SJSA1 (cell line): ENCODE measurements at regions not wholly inside any gene's neighbourhood (a gene's known extent, or its start where the extent isn't known, plus 50 kb on each side); places are given as distances from the start of the nearest gene placed in this dataset.

Experiments used
- DNase-seq, 2 experiments: peaks; one replicate each; pipeline ENCODE4 v3.0.0-alpha.2; 2015 to 2020; ENCODE audit warnings: low spot score in 2 of 2, low read depth in 1 of 2
- H3K27ac ChIP-seq: fragments of 250-450 bp; sonication (Bioruptor Pico); 2 replicates; pipeline ENCODE4 v1.5.1; 2020; ENCODE audit warnings: mild to moderate bottlenecking, moderate library complexity
- H3K27me3 ChIP-seq: fragments of 250-450 bp; sonication (Bioruptor Pico); replicated peaks from 2 replicates; pipeline ENCODE4 v1.5.1; 2020; ENCODE audit warnings: mild to moderate bottlenecking, moderate library complexity
- H3K36me3 ChIP-seq: fragments of 250-450 bp; sonication (Bioruptor Pico); 2 replicates; pipeline ENCODE4 v1.5.1; 2020; ENCODE audit warnings: mild to moderate bottlenecking
- H3K4me1 ChIP-seq: fragments of 250-450 bp; sonication (Bioruptor Pico); replicated peaks from 2 replicates; pipeline ENCODE4 v1.6.1; 2021; ENCODE audit warnings: mild to moderate bottlenecking
- H3K4me3 ChIP-seq: fragments of 250-450 bp; sonication (Bioruptor Pico); 2 replicates; pipeline ENCODE4 v1.5.1; 2020; ENCODE audit warnings: mild to moderate bottlenecking
- H3K9me3 ChIP-seq: fragments of 250-450 bp; sonication (Bioruptor Pico); replicated peaks from 2 replicates; pipeline ENCODE4 v1.5.1; 2020; ENCODE audit warnings: mild to moderate bottlenecking

- no peaks in the 10 kb centered on the region for H3K36me3 ChIP-seq
- no peaks in the 10 kb centered on the region for H3K9me3 ChIP-seq
- peaks cover 2% of the 10 kb centered on the region; the same call in 1 of the 2 replicates for H3K4me1 ChIP-seq
- no peak for DNase-seq
- H3K27ac ChIP-seq = no peak overlapping the region
- H3K27me3 ChIP-seq = no peaks in the 10 kb centered on the region
- H3K4me3 ChIP-seq = no peak overlapping the region
Measured at GRCh38 chr2:146934921-146935320, 909.9 kb upstream of the ACVR2A start.

GRCh38 chr2:146931109-146931508 is 913.7 kb upstream of the ACVR2A start:
- H3K4me3 ChIP-seq = no peak overlapping the region
- no peak for DNase-seq
- H3K4me1 ChIP-seq = no peaks in the 10 kb centered on the region
- no peaks in the 10 kb centered on the region for H3K36me3 ChIP-seq
- no peaks in the 10 kb centered on the region for H3K9me3 ChIP-seq
- H3K27me3 ChIP-seq = no peaks in the 10 kb centered on the region
- H3K27ac ChIP-seq = no peak overlapping the region

- no peak for DNase-seq
- H3K27ac ChIP-seq = no peak overlapping the region
- no peaks in the 10 kb centered on the region for H3K36me3 ChIP-seq
- no peaks in the 10 kb centered on the region for H3K27me3 ChIP-seq
- no peaks in the 10 kb centered on the region for H3K9me3 ChIP-seq
- no peaks in the 10 kb centered on the region for H3K4me1 ChIP-seq
- H3K4me3 ChIP-seq = no peak overlapping the region
Measured at GRCh38 chr2:146927080-146927711, 917.6 kb upstream of the ACVR2A start.

- no peaks in the 10 kb centered on the region; the same call in 1 of the 2 replicates for H3K9me3 ChIP-seq
- H3K4me1 ChIP-seq = no peaks in the 10 kb centered on the region
- H3K27me3 ChIP-seq = no peaks in the 10 kb centered on the region
- no peak overlapping the region for H3K27ac ChIP-seq
- no peak overlapping the region for H3K4me3 ChIP-seq
- no peak for DNase-seq
- no peaks in the 10 kb centered on the region for H3K36me3 ChIP-seq
Measured at GRCh38 chr2:146918280-146918679, 926.5 kb upstream of the ACVR2A start.

- H3K9me3 ChIP-seq = no peaks in the 10 kb centered on the region; the same call in 1 of the 2 replicates
- H3K27me3 ChIP-seq = no peaks in the 10 kb centered on the region
- H3K4me3 ChIP-seq = no peak overlapping the region
- no peaks in the 10 kb centered on the region for H3K4me1 ChIP-seq
- H3K36me3 ChIP-seq = no peaks in the 10 kb centered on the region
- H3K27ac ChIP-seq = no peak overlapping the region
- DNase-seq = no peak
Measured at GRCh38 chr2:146917431-146918042, 927.3 kb upstream of the ACVR2A start.

GRCh38 chr2:146916914-146917313 is 927.9 kb upstream of the ACVR2A start:
- H3K27me3 ChIP-seq = no peaks in the 10 kb centered on the region
- no peak for DNase-seq
- no peak overlapping the region for H3K4me3 ChIP-seq
- no peaks in the 10 kb centered on the region for H3K36me3 ChIP-seq
- H3K27ac ChIP-seq = no peak overlapping the region
- no peaks in the 10 kb centered on the region; the same call in 1 of the 2 replicates for H3K9me3 ChIP-seq
- H3K4me1 ChIP-seq = no peaks in the 10 kb centered on the region

GRCh38 chr2:146913476-146913875 is 931.4 kb upstream of the ACVR2A start:
- H3K9me3 ChIP-seq = no peaks in the 10 kb centered on the region; the same call in 1 of the 2 replicates
- H3K36me3 ChIP-seq = no peaks in the 10 kb centered on the region
- no peaks in the 10 kb centered on the region for H3K4me1 ChIP-seq
- no peak overlapping the region for H3K4me3 ChIP-seq
- H3K27ac ChIP-seq = no peak overlapping the region
- no peaks in the 10 kb centered on the region for H3K27me3 ChIP-seq
- DNase-seq = no peak

GRCh38 chr2:146912536-146912935 is 932.3 kb upstream of the ACVR2A start:
- no peak overlapping the region for H3K27ac ChIP-seq
- H3K36me3 ChIP-seq = no peaks in the 10 kb centered on the region
- no peak for DNase-seq
- no peaks in the 10 kb centered on the region for H3K4me1 ChIP-seq
- H3K4me3 ChIP-seq = no peak overlapping the region
- H3K9me3 ChIP-seq = no peaks in the 10 kb centered on the region; the same call in 1 of the 2 replicates
- no peaks in the 10 kb centered on the region for H3K27me3 ChIP-seq

- Histone ChIP-seq H3K36me3 (no peaks in the 10 kb centered on the region), H3K9me3 (no peaks in the 10 kb centered on the region), H3K4me3 (no peak overlapping the region), H3K4me1 (no peaks in the 10 kb centered on the region), H3K27me3 (no peaks in the 10 kb centered on the region), H3K27ac (no peak overlapping the region)
- no peak for DNase-seq
Measured at GRCh38 chr2:146908776-146909175, 936.1 kb upstream of the ACVR2A start.

- no peaks in the 10 kb centered on the region; the same call in 1 of the 2 replicates for H3K9me3 ChIP-seq
- no peak overlapping the region for H3K4me3 ChIP-seq
- H3K27me3 ChIP-seq = no peaks in the 10 kb centered on the region
- H3K27ac ChIP-seq = no peak overlapping the region
- no peaks in the 10 kb centered on the region for H3K4me1 ChIP-seq
- DNase-seq = no peak
- no peaks in the 10 kb centered on the region for H3K36me3 ChIP-seq
Measured at GRCh38 chr2:146898083-146898482, 946.7 kb upstream of the ACVR2A start.

GRCh38 chr2:146894514-146894913 is 950.3 kb upstream of the ACVR2A start:
- Histone ChIP-seq H3K27me3 (no peaks in the 10 kb centered on the region), H3K27ac (no peak overlapping the region), H3K4me1 (no peaks in the 10 kb centered on the region), H3K36me3 (no peaks in the 10 kb centered on the region), H3K9me3 (no peaks in the 10 kb centered on the region; the same call in 1 of the 2 replicates), H3K4me3 (no peak overlapping the region)
- no peak for DNase-seq

- H3K27me3 ChIP-seq = no peaks in the 10 kb centered on the region
- no peaks in the 10 kb centered on the region for H3K36me3 ChIP-seq
- H3K9me3 ChIP-seq = no peaks in the 10 kb centered on the region; the same call in 1 of the 2 replicates
- no peak overlapping the region for H3K4me3 ChIP-seq
- no peak for DNase-seq
- H3K4me1 ChIP-seq = no peaks in the 10 kb centered on the region
- H3K27ac ChIP-seq = no peak overlapping the region
Measured at GRCh38 chr2:146893500-146894041, 951.3 kb upstream of the ACVR2A start.

- H3K27ac ChIP-seq = no peak overlapping the region
- H3K4me3 ChIP-seq = no peak overlapping the region
- no peaks in the 10 kb centered on the region for H3K4me1 ChIP-seq
- no peak for DNase-seq
- H3K27me3 ChIP-seq = no peaks in the 10 kb centered on the region
- no peaks in the 10 kb centered on the region for H3K36me3 ChIP-seq
- H3K9me3 ChIP-seq = no peaks in the 10 kb centered on the region
Measured at GRCh38 chr2:146890491-146890890, 954.3 kb upstream of the ACVR2A start.

GRCh38 chr2:146879882-146880281 is 964.9 kb upstream of the ACVR2A start:
- H3K4me1 ChIP-seq = no peaks in the 10 kb centered on the region
- H3K9me3 ChIP-seq = no peaks in the 10 kb centered on the region
- H3K4me3 ChIP-seq = no peak overlapping the region
- no peak for DNase-seq
- no peak overlapping the region for H3K27ac ChIP-seq
- no peaks in the 10 kb centered on the region for H3K36me3 ChIP-seq
- H3K27me3 ChIP-seq = no peaks in the 10 kb centered on the region
